Spleen (tissue), 11 donors: ENCODE measurements at regions not wholly inside any gene's neighbourhood (a gene's known extent, or its start where the extent isn't known, plus 50 kb on each side); places are given as distances from the start of the nearest gene placed in this dataset.

Experiments used
- DNase-seq: peaks from one replicate; pipeline ENCODE4 v3.0.0-alpha.2; 2020
- H3K27ac ChIP-seq, 8 donors: fragments of 200-600 bp; sonication (generic) in 7 of 8; 1 replicate in 4 of 8; 2 replicates in 4 of 8; pipeline versions ENCODE4 v1.5.0 to v1.8.0; 2016 to 2021; ENCODE audit warnings: inconsistent platforms in 4 of 8, mild to moderate bottlenecking in 4 of 8, moderate library complexity in 1 of 8
- H3K27me3 ChIP-seq, 7 donors: fragments of 200-600 bp; sonication (generic) in 6 of 7; replicated peaks in 1 of 7; 1 replicate in 4 of 7; 2 replicates in 3 of 7; pipeline versions ENCODE4 v1.5.0 to v1.8.0; 2016 to 2021; ENCODE audit warnings: inconsistent platforms in 3 of 7, mild to moderate bottlenecking in 1 of 7
- H3K36me3 ChIP-seq, 6 donors: fragments of 200-600 bp; sonication (generic) in 5 of 6; 1 replicate in 4 of 6; 2 replicates in 2 of 6; pipeline versions ENCODE4 v1.5.0 to v1.8.0; 2016 to 2021; ENCODE audit warnings: inconsistent platforms in 2 of 6
- H3K4me1 ChIP-seq, 6 donors: fragments of 200-600 bp; sonication (generic) in 5 of 6; 1 replicate in 3 of 6; 2 replicates in 3 of 6; pipeline versions ENCODE4 v1.5.0 to v1.8.0; 2016 to 2021; ENCODE audit warnings: inconsistent platforms in 3 of 6
- H3K4me3 ChIP-seq, 8 donors: fragments of 200-600 bp; sonication (generic) in 7 of 8; 1 replicate in 4 of 8; 2 replicates in 4 of 8; pipeline versions ENCODE4 v1.5.0 to v1.8.0; 2016 to 2021; ENCODE audit warnings: inconsistent platforms in 4 of 8, mild to moderate bottlenecking in 4 of 8, moderate library complexity in 2 of 8
- H3K9me3 ChIP-seq, 8 donors: fragments of 200-600 bp; sonication (generic) in 7 of 8; 1 replicate in 4 of 8; 2 replicates in 4 of 8; pipeline versions ENCODE4 v1.5.0 to v1.8.0; 2016 to 2021; ENCODE audit warnings: inconsistent platforms in 4 of 8
- POLR2A ChIP-seq, 3 donors: fragments of 450-650 bp; IDR thresholded peaks; one replicate each; pipeline ENCODE4 v1.5.1; 2017; ENCODE audit warnings: antibody characterized with exemption in 3 of 3, mild to moderate bottlenecking in 1 of 3
- POLR2AphosphoS5 ChIP-seq, 3 donors: sonication (generic); formaldehyde crosslinking; IDR thresholded peaks; one replicate each; pipeline ENCODE4 v1.5.1; 2017; ENCODE audit warnings: antibody characterized with exemption in 3 of 3
- WGBS, 5 donors: extraction: QIAGEN DNeasy Blood & Tissue Kit in 3 of 5; methylation state at CpG; one replicate each; pipeline versions ENCODE4 v1.1.5 to v1.1.7; 2013 to 2018; 5-methylcytosine and 5-hydroxymethylcytosine counted together
- intact Hi-C: fragments of 100-400 bp; cut with DNase I; formaldehyde crosslinking; loops from one replicate; pipeline ENCODE4 v1.15.0; 2023; ENCODE audit warnings: low total_unique reads
- TF ChIP-seq, protein P1 (sequence below), 11 experiments: fragments of 200-600 bp in 7 of 11; fragments of 450-650 bp in 4 of 11; sonication (generic) in 4 of 11; IDR thresholded peaks in 8 of 11; conservative IDR thresholded peaks in 3 of 11; 1 replicate in 7 of 11; 2 replicates in 4 of 11; pipeline versions ENCODE4 v1.4.0 to v1.8.0; 2016 to 2021; ENCODE audit warnings: antibody characterized with exemption in 11 of 11, inconsistent platforms in 4 of 11, mild to moderate bottlenecking in 1 of 11
- donor health status: healthy with polysubstance abuse.
- donor health status: DM: no; HTN: no; CAD: no; lungs with moderate emphysema.
- donor health status: DM: no; HTN: no; CAD: no.
- donor health status: Bipolar disorder and iron deficiency.
- donor health status: healthy.
- donor health status: DM: no; HTN: no; CAD: no.
- donor health status: DM: yes; HTN: yes; CAD: no.

- no peaks in the 10 kb centered on the region for H3K36me3 ChIP-seq
- DNase-seq, result no peak
- 53 to 61% (median 55%) methylated on average over 3 of the region's 3 CpGs for WGBS, 5 donors
- H3K27me3 ChIP-seq, result no peaks in the 10 kb centered on the region
- no peaks in the 10 kb centered on the region for H3K9me3 ChIP-seq
- H3K27ac ChIP-seq, result no peak overlapping the region
- H3K4me3 ChIP-seq, result no peak overlapping the region
- intact Hi-C loops, result no loop called here
- TF ChIP-seq POLR2AphosphoS5 (IDR thresholded peaks at IDR 0.05), result no peak
- no peak for TF ChIP-seq POLR2A (IDR thresholded peaks at IDR 0.05)
- TF ChIP-seq, protein P1, sequence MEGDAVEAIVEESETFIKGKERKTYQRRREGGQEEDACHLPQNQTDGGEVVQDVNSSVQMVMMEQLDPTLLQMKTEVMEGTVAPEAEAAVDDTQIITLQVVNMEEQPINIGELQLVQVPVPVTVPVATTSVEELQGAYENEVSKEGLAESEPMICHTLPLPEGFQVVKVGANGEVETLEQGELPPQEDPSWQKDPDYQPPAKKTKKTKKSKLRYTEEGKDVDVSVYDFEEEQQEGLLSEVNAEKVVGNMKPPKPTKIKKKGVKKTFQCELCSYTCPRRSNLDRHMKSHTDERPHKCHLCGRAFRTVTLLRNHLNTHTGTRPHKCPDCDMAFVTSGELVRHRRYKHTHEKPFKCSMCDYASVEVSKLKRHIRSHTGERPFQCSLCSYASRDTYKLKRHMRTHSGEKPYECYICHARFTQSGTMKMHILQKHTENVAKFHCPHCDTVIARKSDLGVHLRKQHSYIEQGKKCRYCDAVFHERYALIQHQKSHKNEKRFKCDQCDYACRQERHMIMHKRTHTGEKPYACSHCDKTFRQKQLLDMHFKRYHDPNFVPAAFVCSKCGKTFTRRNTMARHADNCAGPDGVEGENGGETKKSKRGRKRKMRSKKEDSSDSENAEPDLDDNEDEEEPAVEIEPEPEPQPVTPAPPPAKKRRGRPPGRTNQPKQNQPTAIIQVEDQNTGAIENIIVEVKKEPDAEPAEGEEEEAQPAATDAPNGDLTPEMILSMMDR (IDR thresholded peaks at IDR 0.05 in 8 of 11, conservative IDR thresholded peaks at IDR 0.05 in 3 of 11), result no peak
- H3K4me1 ChIP-seq, result no peaks in the 10 kb centered on the region
These were observed 441.2 kb upstream of the ANO3 start for GRCh38 chr11:25890626-25891260.

DNA sequence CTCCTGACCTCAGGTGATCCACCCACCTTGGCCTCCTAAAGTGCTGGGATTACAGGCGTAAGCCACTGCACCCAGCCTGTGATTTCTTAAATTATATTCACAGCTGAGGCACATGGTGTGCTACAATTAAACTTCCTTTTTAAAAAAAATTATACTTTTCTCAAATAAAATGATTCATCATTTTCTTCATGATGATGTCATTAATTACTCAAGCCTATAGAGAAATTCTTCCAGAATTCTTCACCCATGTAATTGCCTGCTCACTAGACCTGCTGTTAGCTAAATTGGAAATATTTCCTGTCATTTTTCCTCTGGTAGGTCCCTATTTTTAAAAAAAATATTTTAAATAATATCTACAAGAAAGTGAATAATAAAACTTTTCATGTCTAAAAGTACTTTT lies 440.0 kb upstream of the ANO3 start:
- DNase-seq, result no peak
- no peaks in the 10 kb centered on the region for H3K9me3 ChIP-seq
- TF ChIP-seq POLR2AphosphoS5 (IDR thresholded peaks at IDR 0.05) (no peak), POLR2A (IDR thresholded peaks at IDR 0.05) (no peak)
- TF ChIP-seq, protein P1 (IDR thresholded peaks at IDR 0.05 in 8 of 11, conservative IDR thresholded peaks at IDR 0.05 in 3 of 11), result no peak
- no peak overlapping the region for H3K4me3 ChIP-seq
- no peak overlapping the region for H3K27ac ChIP-seq
- no peaks in the 10 kb centered on the region for H3K4me1 ChIP-seq
- intact Hi-C loops, result no loop called here
- no peaks in the 10 kb centered on the region for H3K27me3 ChIP-seq
- 86 to 100% (median 90%) methylated on average over 1 of the region's 1 CpG for WGBS, 5 donors
- no peaks in the 10 kb centered on the region for H3K36me3 ChIP-seq

GRCh38 chr11:25899617-25900160 lies 432.2 kb upstream of the ANO3 start:
- DNase-seq, result no peak
- intact Hi-C loops, result no loop called here
- 63 to 88% (median 76%) methylated on average over 2 to 3 of the region's 3 CpGs for WGBS, 5 donors

GRCh38 chr11:25900814-25901213 lies 431.1 kb upstream of the ANO3 start:
- no peaks in the 10 kb centered on the region for H3K27me3 ChIP-seq
- DNase-seq, result no peak
- H3K4me1 ChIP-seq, result no peaks in the 10 kb centered on the region
- TF ChIP-seq POLR2A (IDR thresholded peaks at IDR 0.05) (no peak), POLR2AphosphoS5 (IDR thresholded peaks at IDR 0.05) (no peak)
- TF ChIP-seq, protein P1 (IDR thresholded peaks at IDR 0.05 in 8 of 11, conservative IDR thresholded peaks at IDR 0.05 in 3 of 11), result no peak
- H3K27ac ChIP-seq, result no peak overlapping the region
- intact Hi-C loops, result no loop called here
- H3K9me3 ChIP-seq, result no peaks in the 10 kb centered on the region
- H3K4me3 ChIP-seq, result no peak overlapping the region
- H3K36me3 ChIP-seq, result no peaks in the 10 kb centered on the region
- 90 to 95% (median 93%) methylated on average over 4 of the region's 4 CpGs for WGBS, 5 donors

More at GRCh38 chr11:25899617-25900160, 432.2 kb upstream of the ANO3 start:
- no peaks in the 10 kb centered on the region for H3K27me3 ChIP-seq
- H3K27ac ChIP-seq, result no peak overlapping the region
- no peaks in the 10 kb centered on the region for H3K4me1 ChIP-seq
- TF ChIP-seq POLR2AphosphoS5 (IDR thresholded peaks at IDR 0.05), result no peak
- no peak for TF ChIP-seq POLR2A (IDR thresholded peaks at IDR 0.05)
- TF ChIP-seq, protein P1 (IDR thresholded peaks at IDR 0.05 in 8 of 11, conservative IDR thresholded peaks at IDR 0.05 in 3 of 11), result no peak
- no peak overlapping the region for H3K4me3 ChIP-seq
- no peaks in the 10 kb centered on the region for H3K36me3 ChIP-seq
- no peaks in the 10 kb centered on the region for H3K9me3 ChIP-seq
